ENCODE measurements at regions not wholly inside any gene's neighbourhood (a gene's known extent, or its start where the extent isn't known, plus 50 kb on each side); places are given as distances from the start of the nearest gene placed in this dataset.

DNA sequence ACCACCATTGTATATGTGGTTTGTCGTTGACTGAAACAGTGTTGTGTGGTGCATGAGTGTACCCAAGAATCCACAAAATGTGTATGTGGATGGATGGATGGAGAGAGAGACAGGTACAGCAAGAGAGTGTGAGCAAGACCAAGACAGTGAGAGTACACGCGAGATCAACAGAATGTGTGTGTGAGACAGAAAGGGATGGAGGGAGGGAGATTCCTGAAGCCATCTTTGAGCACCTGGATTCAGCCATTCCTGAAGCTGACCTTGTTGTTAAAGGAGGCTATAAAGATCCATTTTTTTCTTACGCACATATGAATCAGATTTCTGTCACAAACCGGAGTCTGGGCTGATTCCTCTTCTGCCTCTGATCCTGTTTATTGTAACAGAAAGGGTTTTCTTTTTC lies 64.1 kb downstream of the TFAP2C start:
- Histone ChIP-seq H4K20me1 (ENCODE audit: insufficient read depth, low read length) (no peaks in the 10 kb centered on the region), H3K4me3 (ENCODE audit: low read length) (no peak overlapping the region), H3K27me3 (ENCODE audit: low read depth, low read length) (peaks cover 33% of the 10 kb centered on the region), H3K4me1 (ENCODE audit: low read length) (no peaks in the 10 kb centered on the region; the same call in 1 of the 2 replicates), H3K9me3 (ENCODE audit: insufficient read depth, low read length) (no peaks in the 10 kb centered on the region; the same call in 1 of the 2 replicates), H3K36me3 (replicated peaks; ENCODE audit: low read depth, low read length) (no peaks in the 10 kb centered on the region), H3K9ac (ENCODE audit: low read length) (no peak overlapping the region), H3K4me2 (ENCODE audit: low read length) (no peak overlapping the region), H3K79me2 (ENCODE audit: low read length) (no peaks in the 10 kb centered on the region), H2AFZ (ENCODE audit: low read depth, low read length) (no peak overlapping the region), H3K27ac (ENCODE audit: low read length) (no peak overlapping the region)
- TF ChIP-seq EZH2phosphoT487 (IDR thresholded peaks at IDR 0.05; ENCODE audit: low read depth) (no peak), CTCF (IDR thresholded peaks at IDR 0.05; ENCODE audit: low read depth, low read length) (no peak)

GRCh38 chr20:56697476-56697875 lies 68.4 kb downstream of the TFAP2C start:
- peaks cover 26% of the 10 kb centered on the region for H3K27me3 ChIP-seq (ENCODE audit: low read depth, low read length)
- H4K20me1 ChIP-seq (ENCODE audit: insufficient read depth, low read length), result no peaks in the 10 kb centered on the region
- no peaks in the 10 kb centered on the region; the same call in 1 of the 2 replicates for H3K4me1 ChIP-seq (ENCODE audit: low read length)
- no peak overlapping the region for H3K4me2 ChIP-seq (ENCODE audit: low read length)
- H3K27ac ChIP-seq (ENCODE audit: low read length), result no peak overlapping the region
- H3K9ac ChIP-seq (ENCODE audit: low read length), result no peak overlapping the region
- no peak overlapping the region for H3K4me3 ChIP-seq (ENCODE audit: low read length)
- no peaks in the 10 kb centered on the region; the same call in 1 of the 2 replicates for H3K9me3 ChIP-seq (ENCODE audit: insufficient read depth, low read length)
- H3K36me3 ChIP-seq (replicated peaks; ENCODE audit: low read depth, low read length), result no peaks in the 10 kb centered on the region
- H3K79me2 ChIP-seq (ENCODE audit: low read length), result no peaks in the 10 kb centered on the region
- H2AFZ ChIP-seq (ENCODE audit: low read depth, low read length), result no peak overlapping the region
- no peak for TF ChIP-seq EZH2phosphoT487 (IDR thresholded peaks at IDR 0.05; ENCODE audit: low read depth)
- TF ChIP-seq CTCF (IDR thresholded peaks at IDR 0.05; ENCODE audit: low read depth, low read length), result no peak

DNA sequence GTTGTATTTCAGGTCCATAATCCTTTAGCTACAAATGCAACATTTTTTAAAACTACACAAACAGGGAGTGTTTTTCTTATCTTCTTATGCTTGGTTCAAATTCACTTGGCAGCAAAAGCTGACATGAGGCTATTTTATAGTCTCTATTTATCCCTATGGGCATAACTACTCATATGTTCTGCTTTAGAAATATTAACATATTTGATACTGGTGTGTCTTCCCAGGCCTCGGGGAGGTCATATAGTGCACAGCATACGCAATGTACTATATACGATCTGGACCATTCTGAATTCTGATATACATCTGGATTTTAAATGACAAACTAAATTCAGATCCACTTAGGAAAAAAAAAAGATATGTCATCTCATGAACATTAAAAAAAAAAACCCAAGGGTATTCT lies 69.2 kb downstream of the TFAP2C start:
- Histone ChIP-seq H3K4me1 (ENCODE audit: low read length) (no peaks in the 10 kb centered on the region; the same call in 1 of the 2 replicates), H3K4me2 (ENCODE audit: low read length) (no peak overlapping the region), H4K20me1 (ENCODE audit: insufficient read depth, low read length) (no peaks in the 10 kb centered on the region), H3K27me3 (ENCODE audit: low read depth, low read length) (peaks cover 23% of the 10 kb centered on the region), H2AFZ (ENCODE audit: low read depth, low read length) (no peak overlapping the region), H3K79me2 (ENCODE audit: low read length) (no peaks in the 10 kb centered on the region), H3K9ac (ENCODE audit: low read length) (no peak overlapping the region), H3K4me3 (ENCODE audit: low read length) (no peak overlapping the region), H3K9me3 (ENCODE audit: insufficient read depth, low read length) (no peaks in the 10 kb centered on the region; the same call in 1 of the 2 replicates), H3K36me3 (replicated peaks; ENCODE audit: low read depth, low read length) (no peaks in the 10 kb centered on the region), H3K27ac (ENCODE audit: low read length) (no peak overlapping the region)
- TF ChIP-seq EZH2phosphoT487 (IDR thresholded peaks at IDR 0.05; ENCODE audit: low read depth) (no peak), CTCF (IDR thresholded peaks at IDR 0.05; ENCODE audit: low read depth, low read length) (no peak)

GRCh38 chr20:56698749-56699148 lies 69.6 kb downstream of the TFAP2C start:
- H4K20me1 ChIP-seq (ENCODE audit: insufficient read depth, low read length), result no peaks in the 10 kb centered on the region
- H3K27me3 ChIP-seq (ENCODE audit: low read depth, low read length), result peaks cover 19% of the 10 kb centered on the region
- no peaks in the 10 kb centered on the region for H3K79me2 ChIP-seq (ENCODE audit: low read length)
- no peak overlapping the region for H3K9ac ChIP-seq (ENCODE audit: low read length)
- no peak overlapping the region for H3K27ac ChIP-seq (ENCODE audit: low read length)
- H3K36me3 ChIP-seq (replicated peaks; ENCODE audit: low read depth, low read length), result no peaks in the 10 kb centered on the region
- H3K4me1 ChIP-seq (ENCODE audit: low read length), result no peaks in the 10 kb centered on the region; the same call in 1 of the 2 replicates
- H3K9me3 ChIP-seq (ENCODE audit: insufficient read depth, low read length), result no peaks in the 10 kb centered on the region
- TF ChIP-seq EZH2phosphoT487 (IDR thresholded peaks at IDR 0.05; ENCODE audit: low read depth) (no peak), CTCF (IDR thresholded peaks at IDR 0.05; ENCODE audit: low read depth, low read length) (no peak)
- H2AFZ ChIP-seq (ENCODE audit: low read depth, low read length), result no peak overlapping the region
- no peak overlapping the region for H3K4me3 ChIP-seq (ENCODE audit: low read length)
- H3K4me2 ChIP-seq (ENCODE audit: low read length), result no peak overlapping the region
